Neuronal stem cell (in vitro differentiated cells): ENCODE measurements at regions not wholly inside any gene's neighbourhood (a gene's known extent, or its start where the extent isn't known, plus 50 kb on each side); places are given as distances from the start of the nearest gene placed in this dataset.
A peak's percentile ranks its signal among the peaks of the same experiment; 100 is the strongest.

Experiments used
- DNase-seq: peaks from one replicate; pipeline ENCODE4 v3.0.0-alpha.2; 2013; ENCODE audit warnings: low spot score
- H2AFZ ChIP-seq: one replicate; pipeline ENCODE4 v1.6.1; 2013; ENCODE audit warnings: mild to moderate bottlenecking, low read length, inconsistent platforms
- H2AK5ac ChIP-seq: 2 replicates; pipeline ENCODE4 v1.6.1; 2013; ENCODE audit warnings: low read depth, mild to moderate bottlenecking, inconsistent platforms, low read length, moderate library complexity, mixed read lengths
- H2BK120ac ChIP-seq: 2 replicates; pipeline ENCODE4 v1.6.1; 2013; ENCODE audit warnings: low read depth, mild to moderate bottlenecking, inconsistent platforms, low read length, moderate library complexity, mixed read lengths
- H2BK12ac ChIP-seq: one replicate; pipeline ENCODE4 v1.6.1; 2013; ENCODE audit warnings: low read length, inconsistent platforms
- H2BK15ac ChIP-seq: 2 replicates; pipeline ENCODE4 v1.6.1; 2013; ENCODE audit warnings: mild to moderate bottlenecking, low read length, inconsistent platforms, mixed read lengths
- H2BK5ac ChIP-seq: one replicate; pipeline ENCODE4 v1.6.1; 2013; ENCODE audit warnings: inconsistent platforms, mild to moderate bottlenecking, low read length, moderate library complexity
- H3K14ac ChIP-seq: one replicate; pipeline ENCODE4 v1.6.1; 2013; ENCODE audit warnings: low read length, inconsistent platforms
- H3K18ac ChIP-seq: 2 replicates; pipeline ENCODE4 v1.6.1; 2013; ENCODE audit warnings: low read length, inconsistent platforms
- H3K23ac ChIP-seq: 2 replicates; pipeline ENCODE4 v1.6.1; 2013; ENCODE audit warnings: low read depth, mild to moderate bottlenecking, mixed read lengths, low read length, inconsistent platforms; ENCODE audit not compliant: poor library complexity
- H3K27ac ChIP-seq: replicated peaks from 3 replicates; pipeline ENCODE4 v1.5.1; 2013; ENCODE audit warnings: low read length, inconsistent platforms
- H3K27me3 ChIP-seq, 3 experiments: 2 replicates each; pipeline ENCODE4 v1.6.1; 2013; ENCODE audit warnings: low read length in 3 of 3, mild to moderate bottlenecking in 2 of 3, inconsistent platforms in 1 of 3, low read depth in 1 of 3, mixed read lengths in 1 of 3, moderate library complexity in 1 of 3; ENCODE audit not compliant: control insufficient read depth in 3 of 3, insufficient read depth in 3 of 3
- H3K36me3 ChIP-seq, 2 donors: replicated peaks in 1 of 2; 2 replicates each; pipeline ENCODE4 v1.6.1; 2013; ENCODE audit warnings: low read length in 2 of 2; ENCODE audit not compliant: control insufficient read depth in 2 of 2, insufficient read depth in 2 of 2
- H3K4ac ChIP-seq: 2 replicates; pipeline ENCODE4 v1.6.1; 2013; ENCODE audit warnings: inconsistent platforms, mild to moderate bottlenecking, low read length, moderate library complexity
- H3K4me1 ChIP-seq, 2 donors: 1 replicate in 1 of 2; 2 replicates in 1 of 2; pipeline ENCODE4 v1.6.1; 2013; ENCODE audit warnings: low read length in 2 of 2, low read depth in 1 of 2; ENCODE audit not compliant: control insufficient read depth in 2 of 2, insufficient read depth in 1 of 2
- H3K4me2 ChIP-seq: one replicate; pipeline ENCODE4 v1.6.1; 2013; ENCODE audit warnings: mild to moderate bottlenecking, low read length, inconsistent platforms; ENCODE audit not compliant: insufficient read depth, poor library complexity, severe bottlenecking
- H3K4me3 ChIP-seq, 2 donors: 2 replicates each; pipeline ENCODE4 v1.5.1; 2013; ENCODE audit warnings: low read length in 2 of 2, mild to moderate bottlenecking in 2 of 2, inconsistent platforms in 1 of 2, moderate library complexity in 1 of 2
- H3K79me1 ChIP-seq: one replicate; pipeline ENCODE4 v1.6.1; 2013; ENCODE audit warnings: low read depth, mild to moderate bottlenecking, inconsistent platforms, low read length, moderate library complexity
- H3K9ac ChIP-seq: one replicate; pipeline ENCODE4 v1.6.1; 2013; ENCODE audit warnings: mild to moderate bottlenecking, low read depth, low read length, inconsistent platforms; ENCODE audit not compliant: poor library complexity
- H3K9me3 ChIP-seq, 2 donors: replicated peaks in 1 of 2; 2 replicates each; pipeline versions ENCODE3 to v1.6.1; 2013; ENCODE audit warnings: low read length in 2 of 2, mild to moderate bottlenecking in 2 of 2, inconsistent platforms in 1 of 2, low read depth in 1 of 2, mixed read lengths in 1 of 2, moderate library complexity in 1 of 2; ENCODE audit not compliant: control insufficient read depth in 2 of 2, insufficient read depth in 1 of 2
- H4K8ac ChIP-seq: one replicate; pipeline ENCODE4 v1.6.1; 2013; ENCODE audit warnings: low read depth, mild to moderate bottlenecking, inconsistent platforms, low read length, moderate library complexity
- H4K91ac ChIP-seq: one replicate; pipeline ENCODE4 v1.6.1; 2013; ENCODE audit warnings: low read length, low read depth, mild to moderate bottlenecking, inconsistent platforms; ENCODE audit not compliant: poor library complexity
- WGBS, 2 donors: extraction: QIAGEN DNeasy Blood & Tissue Kit; methylation state at CpG; one replicate each; pipeline ENCODE4 v1.1.7; 2013; ENCODE audit warnings: missing lambda C conversion rate in 2 of 2, mixed read lengths in 1 of 2; ENCODE audit not compliant: insufficient read length in 2 of 2, insufficient replicate concordance in 1 of 2; ENCODE audit errors: extremely low coverage in 2 of 2; 5-methylcytosine and 5-hydroxymethylcytosine counted together

DNA sequence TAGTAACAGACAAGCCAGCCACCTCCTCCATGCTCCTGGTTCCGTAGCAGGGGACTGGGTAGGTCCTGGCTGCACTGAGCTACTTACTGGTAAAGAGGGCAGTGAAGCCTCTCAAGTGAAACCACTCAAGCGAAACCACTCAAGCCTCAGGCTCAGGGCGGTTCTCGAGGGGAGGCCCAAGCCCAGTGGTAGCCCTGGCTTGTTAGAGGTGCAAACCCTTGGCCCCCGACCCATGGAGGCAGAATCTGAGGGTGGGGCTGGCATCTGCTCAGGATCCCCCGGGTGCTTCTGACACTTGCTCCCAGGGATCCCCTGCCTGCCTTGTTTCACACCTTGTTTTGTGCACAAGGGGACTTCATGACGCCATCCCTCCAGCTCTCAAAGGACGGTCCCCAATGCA is 76.5 kb upstream of the OLFM1 start:
- H4K8ac ChIP-seq, result no peak overlapping the region
- H3K9ac ChIP-seq, result no peak overlapping the region
- no peak overlapping the region for H2BK120ac ChIP-seq
- H3K4me1 ChIP-seq, result no peaks in the 10 kb centered on the region
- H3K27ac ChIP-seq, result no peak overlapping the region
- H3K18ac ChIP-seq, result no peak overlapping the region
- H2BK15ac ChIP-seq, result no peak overlapping the region
- H2AFZ ChIP-seq, result no peak overlapping the region
- no peak overlapping the region for H4K91ac ChIP-seq
- H3K9me3 ChIP-seq, result no peaks in the 10 kb centered on the region
- H3K4ac ChIP-seq, result no peak overlapping the region
- H2BK5ac ChIP-seq, result no peak overlapping the region
- H3K14ac ChIP-seq, result no peak overlapping the region
- H3K4me3 ChIP-seq, result no peak overlapping the region
- peaks cover 0 to 17% (median 0%) of the 10 kb centered on the region in 3 experiments for H3K27me3 ChIP-seq
- H2BK12ac ChIP-seq, result no peak overlapping the region
- WGBS, 2 donors, result no CpG with 5 or more reads among the region's 8 CpGs
- no peak for DNase-seq
- H3K23ac ChIP-seq, result no peak overlapping the region
- H3K4me2 ChIP-seq, result no peak overlapping the region
- H3K36me3 ChIP-seq, result no peaks in the 10 kb centered on the region
- H2AK5ac ChIP-seq, result no peak overlapping the region
- H3K79me1 ChIP-seq, result no peaks in the 10 kb centered on the region

DNA sequence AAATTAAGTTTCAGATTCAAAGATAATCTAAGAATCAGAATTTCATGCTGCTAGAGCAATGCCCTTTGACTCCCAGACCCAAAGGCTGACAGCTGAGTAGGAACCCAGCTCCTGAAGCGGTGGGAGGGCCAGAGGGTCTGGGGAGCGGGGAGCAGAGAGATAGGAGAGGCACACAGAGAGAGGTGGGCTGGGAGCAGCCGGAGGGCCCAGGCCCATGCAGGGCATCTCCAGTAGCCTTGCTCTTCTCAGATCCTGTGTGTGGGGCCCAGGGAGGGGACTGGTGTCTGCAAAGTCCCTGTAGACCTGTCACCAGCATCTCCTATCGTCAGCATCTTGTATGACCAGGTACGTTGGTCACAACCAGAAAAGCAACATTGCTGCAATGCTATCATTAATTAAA is 75.3 kb upstream of the OLFM1 start:
- Histone ChIP-seq H3K27ac (no peak overlapping the region), H3K4me1 (peaks cover 0 to 3% of the 10 kb centered on the region in 2 donors), H3K79me1 (no peaks in the 10 kb centered on the region), H3K36me3 (no peaks in the 10 kb centered on the region), H2AFZ (no peak overlapping the region), H3K18ac (no peak overlapping the region), H4K91ac (no peak overlapping the region), H2BK12ac (no peak overlapping the region), H3K9me3 (no peaks in the 10 kb centered on the region), H4K8ac (no peak overlapping the region), H3K27me3 (peaks cover 0 to 17% (median 0%) of the 10 kb centered on the region in 3 experiments), H2BK5ac (no peak overlapping the region), H3K4me3 (no peak overlapping the region), H3K4me2 (no peak overlapping the region), H3K14ac (no peak overlapping the region), H3K23ac (no peak overlapping the region), H2BK15ac (no peak overlapping the region), H2BK120ac (no peak overlapping the region), H3K4ac (no peak overlapping the region), H3K9ac (no peak overlapping the region), H2AK5ac (no peak overlapping the region)
- no peak for DNase-seq
- WGBS, 2 donors, result no CpG with 5 or more reads among the region's 5 CpGs

DNA sequence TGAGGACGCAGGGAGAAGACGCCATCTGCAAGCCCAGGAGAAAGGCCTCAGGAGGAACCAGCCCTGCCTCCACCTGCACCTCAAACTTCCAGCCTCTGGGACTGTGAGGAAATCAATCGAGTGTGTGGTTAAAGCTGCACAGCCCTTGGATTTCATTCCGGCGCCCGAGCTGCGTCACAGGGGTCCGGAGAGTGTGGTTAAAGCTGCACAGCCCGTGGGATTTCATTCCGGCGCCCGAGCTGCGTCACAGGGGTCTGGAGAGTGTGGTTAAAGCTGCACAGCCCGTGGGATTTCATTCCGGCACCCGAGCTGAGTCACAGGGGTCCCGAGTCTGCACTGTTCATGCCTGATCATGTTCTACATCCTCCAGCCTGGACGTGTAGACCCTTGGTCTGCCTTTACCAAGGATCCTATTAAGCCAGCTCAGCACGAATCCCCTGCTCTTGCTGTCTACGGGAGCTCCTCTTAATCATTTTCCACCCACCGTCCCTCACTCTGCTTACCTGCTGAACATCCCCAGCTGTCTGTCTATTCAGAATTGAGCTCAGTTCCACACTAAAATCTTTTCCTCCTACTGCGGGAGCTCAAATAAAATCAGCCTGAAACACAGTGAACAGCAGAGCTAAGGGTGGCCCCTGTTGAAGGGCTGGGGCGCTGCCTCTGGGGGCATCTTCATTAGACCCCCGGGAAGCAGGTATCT is 73.0 kb upstream of the OLFM1 start:
- Histone ChIP-seq H3K27me3 (peaks cover 0 to 17% (median 0%) of the 10 kb centered on the region in 3 experiments), H3K27ac (no peak overlapping the region), H3K18ac (no peak overlapping the region), H3K14ac (no peak overlapping the region), H3K36me3 (no peaks in the 10 kb centered on the region), H3K4me3 (no peak overlapping the region), H2BK120ac (no peak overlapping the region), H2AFZ (no peak overlapping the region), H3K4me2 (no peak overlapping the region), H4K91ac (no peak overlapping the region), H4K8ac (no peak overlapping the region), H3K23ac (no peak overlapping the region), H2BK5ac (no peak overlapping the region), H2BK12ac (no peak overlapping the region), H3K9ac (no peak overlapping the region), H2AK5ac (peak overlapping the region; percentile 18), H3K79me1 (no peaks in the 10 kb centered on the region), H3K4ac (no peak overlapping the region), H3K4me1 (peaks cover 0 to 3% of the 10 kb centered on the region in 2 donors), H2BK15ac (no peak overlapping the region), H3K9me3 (no peaks in the 10 kb centered on the region)
- WGBS, 2 donors, result no CpG with 5 or more reads among the region's 24 CpGs
- DNase-seq, result no peak

GRCh38 chr9:135015096-135015495 is 72.4 kb upstream of the OLFM1 start:
- Histone ChIP-seq H3K4me3 (no peak overlapping the region), H3K4me1 (peaks cover 0 to 3% of the 10 kb centered on the region in 2 donors), H3K18ac (no peak overlapping the region), H3K79me1 (no peaks in the 10 kb centered on the region), H4K91ac (no peak overlapping the region), H2BK12ac (no peak overlapping the region), H2BK120ac (no peak overlapping the region), H2AFZ (no peak overlapping the region), H3K4me2 (no peak overlapping the region), H3K36me3 (no peaks in the 10 kb centered on the region), H3K27me3 (peaks cover 0 to 17% (median 0%) of the 10 kb centered on the region in 3 experiments), H2AK5ac (no peak overlapping the region), H3K9ac (no peak overlapping the region), H3K4ac (no peak overlapping the region), H2BK15ac (no peak overlapping the region), H2BK5ac (no peak overlapping the region), H3K14ac (no peak overlapping the region), H4K8ac (no peak overlapping the region), H3K9me3 (no peaks in the 10 kb centered on the region), H3K23ac (no peak overlapping the region), H3K27ac (no peak overlapping the region)
- no CpG with 5 or more reads among the region's 13 CpGs for WGBS, 2 donors
- no peak for DNase-seq
